IPS-18a (cell line): ENCODE measurements at regions not wholly inside any gene's neighbourhood (a gene's known extent, or its start where the extent isn't known, plus 50 kb on each side); places are given as distances from the start of the nearest gene placed in this dataset.
"Not testable (repeated sequence)": the region's sequence is repeated elsewhere in the genome, so short reads cannot be mapped to it uniquely, and the experiment has no call there.

Source experiments
- H3K27ac ChIP-seq: one replicate; pipeline ENCODE4 v1.5.1; 2013; ENCODE audit warnings: low read length
- H3K27me3 ChIP-seq: one replicate; pipeline ENCODE4 v1.6.1; 2013; ENCODE audit warnings: mild to moderate bottlenecking, low read length; ENCODE audit not compliant: control insufficient read depth, insufficient read depth
- H3K36me3 ChIP-seq: one replicate; pipeline ENCODE4 v1.6.1; 2013; ENCODE audit warnings: low read depth, low read length; ENCODE audit not compliant: control insufficient read depth
- H3K4me1 ChIP-seq: one replicate; pipeline ENCODE4 v1.6.1; 2013; ENCODE audit warnings: low read depth, low read length; ENCODE audit not compliant: control insufficient read depth
- H3K4me3 ChIP-seq: one replicate; pipeline ENCODE4 v1.5.1; 2013; ENCODE audit warnings: low read length
- H3K9ac ChIP-seq: one replicate; pipeline ENCODE4 v1.6.1; 2013; ENCODE audit warnings: mild to moderate bottlenecking, low read length, moderate library complexity
- H3K9me3 ChIP-seq: one replicate; pipeline ENCODE4 v1.6.1; 2013; ENCODE audit warnings: low read depth, low read length; ENCODE audit not compliant: control insufficient read depth

- H3K4me3 ChIP-seq = no peak overlapping the region
Measured at GRCh38 chr1:188017921-188018320, 1189.2 kb downstream of the PLA2G4A start.

GRCh38 chr1:188022661-188023060 lies 1193.9 kb downstream of the PLA2G4A start:
- no peak overlapping the region for H3K27ac ChIP-seq
- H3K4me3 ChIP-seq = no peak overlapping the region
- no peaks in the 10 kb centered on the region for H3K4me1 ChIP-seq
- H3K9me3 ChIP-seq = no peaks in the 10 kb centered on the region
- H3K36me3 ChIP-seq = no peaks in the 10 kb centered on the region
- no peaks in the 10 kb centered on the region for H3K27me3 ChIP-seq
- no peak overlapping the region for H3K9ac ChIP-seq

More at GRCh38 chr1:188017921-188018320, 1189.2 kb downstream of the PLA2G4A start:
- Histone ChIP-seq H3K36me3 (no peaks in the 10 kb centered on the region), H3K27me3 (no peaks in the 10 kb centered on the region), H3K27ac (no peak overlapping the region), H3K9me3 (no peaks in the 10 kb centered on the region), H3K4me1 (no peaks in the 10 kb centered on the region), H3K9ac (no peak overlapping the region)

GRCh38 chr1:188023206-188023605 lies 1194.5 kb downstream of the PLA2G4A start:
- H3K4me3 ChIP-seq = no peak overlapping the region
- H3K9ac ChIP-seq = no peak overlapping the region
- H3K36me3 ChIP-seq = no peaks in the 10 kb centered on the region
- no peak overlapping the region for H3K27ac ChIP-seq
- no peaks in the 10 kb centered on the region for H3K27me3 ChIP-seq
- no peaks in the 10 kb centered on the region for H3K9me3 ChIP-seq
- no peaks in the 10 kb centered on the region for H3K4me1 ChIP-seq

GRCh38 chr1:188027613-188028012 lies 1198.9 kb downstream of the PLA2G4A start:
- Histone ChIP-seq H3K27me3 (no peaks in the 10 kb centered on the region), H3K4me1 (no peaks in the 10 kb centered on the region), H3K4me3 (no peak overlapping the region), H3K27ac (no peak overlapping the region), H3K36me3 (no peaks in the 10 kb centered on the region), H3K9ac (no peak overlapping the region), H3K9me3 (no peaks in the 10 kb centered on the region)

- H3K27me3 ChIP-seq, H3K4me3 ChIP-seq, H3K4me1 ChIP-seq, H3K27ac ChIP-seq, H3K36me3 ChIP-seq, H3K9ac ChIP-seq: not testable (repeated sequence)
- H3K9me3 ChIP-seq = peaks cover 10% of the 10 kb centered on the region
Measured at GRCh38 chr1:188037572-188037971, 1208.8 kb downstream of the PLA2G4A start.

GRCh38 chr1:188043536-188044245 lies 1214.9 kb downstream of the PLA2G4A start:
- Histone ChIP-seq H3K36me3 (no peaks in the 10 kb centered on the region), H3K4me3 (no peak overlapping the region), H3K27me3 (no peaks in the 10 kb centered on the region), H3K27ac (no peak overlapping the region), H3K9ac (no peak overlapping the region), H3K4me1 (no peaks in the 10 kb centered on the region), H3K9me3 (no peaks in the 10 kb centered on the region)

- Histone ChIP-seq H3K4me1 (no peaks in the 10 kb centered on the region), H3K27me3 (no peaks in the 10 kb centered on the region), H3K27ac (no peak overlapping the region), H3K9me3 (no peaks in the 10 kb centered on the region), H3K9ac (no peak overlapping the region), H3K4me3 (no peak overlapping the region), H3K36me3 (no peaks in the 10 kb centered on the region)
Measured at GRCh38 chr1:188050250-188050649, 1221.5 kb downstream of the PLA2G4A start.

- Histone ChIP-seq H3K27ac (no peak overlapping the region), H3K4me3 (no peak overlapping the region), H3K36me3 (no peaks in the 10 kb centered on the region), H3K9me3 (no peaks in the 10 kb centered on the region), H3K4me1 (no peaks in the 10 kb centered on the region), H3K9ac (no peak overlapping the region), H3K27me3 (no peaks in the 10 kb centered on the region)
Measured at GRCh38 chr1:188056011-188056410, 1227.3 kb downstream of the PLA2G4A start.

GRCh38 chr1:188058801-188059200 lies 1230.1 kb downstream of the PLA2G4A start:
- Histone ChIP-seq H3K9me3 (no peaks in the 10 kb centered on the region), H3K36me3 (no peaks in the 10 kb centered on the region), H3K27me3 (no peaks in the 10 kb centered on the region), H3K4me1 (no peaks in the 10 kb centered on the region), H3K9ac (no peak overlapping the region), H3K4me3 (no peak overlapping the region), H3K27ac (no peak overlapping the region)

GRCh38 chr1:188061881-188062280 lies 1233.1 kb downstream of the PLA2G4A start:
- H3K27ac ChIP-seq = no peak overlapping the region
- no peaks in the 10 kb centered on the region for H3K36me3 ChIP-seq
- no peaks in the 10 kb centered on the region for H3K4me1 ChIP-seq
- no peak overlapping the region for H3K9ac ChIP-seq
- H3K4me3 ChIP-seq = no peak overlapping the region
- no peaks in the 10 kb centered on the region for H3K9me3 ChIP-seq
- no peaks in the 10 kb centered on the region for H3K27me3 ChIP-seq

- Histone ChIP-seq H3K27ac (no peak overlapping the region), H3K9me3 (no peaks in the 10 kb centered on the region), H3K36me3 (no peaks in the 10 kb centered on the region), H3K9ac (no peak overlapping the region), H3K4me3 (no peak overlapping the region), H3K4me1 (no peaks in the 10 kb centered on the region), H3K27me3 (no peaks in the 10 kb centered on the region)
Measured at GRCh38 chr1:188062456-188062855, 1233.7 kb downstream of the PLA2G4A start.

- no peak overlapping the region for H3K9ac ChIP-seq
- no peaks in the 10 kb centered on the region for H3K4me1 ChIP-seq
- H3K27ac ChIP-seq = no peak overlapping the region
- H3K36me3 ChIP-seq = no peaks in the 10 kb centered on the region
- no peaks in the 10 kb centered on the region for H3K27me3 ChIP-seq
- no peak overlapping the region for H3K4me3 ChIP-seq
- no peaks in the 10 kb centered on the region for H3K9me3 ChIP-seq
Measured at GRCh38 chr1:188065917-188066316, 1237.2 kb downstream of the PLA2G4A start.
